Limb (tissue), 2 donors: ENCODE measurements at regions not wholly inside any gene's neighbourhood (a gene's known extent, or its start where the extent isn't known, plus 50 kb on each side); places are given as distances from the start of the nearest gene placed in this dataset.
"Not testable (repeated sequence)": the region's sequence is repeated elsewhere in the genome, so short reads cannot be mapped to it uniquely, and the experiment has no call there.

Source experiments
- DNase-seq, 2 donors: peaks; one replicate each; pipeline ENCODE4 v3.0.0-alpha.2; 2016; ENCODE audit errors: extremely low spot score in 2 of 2

DNA sequence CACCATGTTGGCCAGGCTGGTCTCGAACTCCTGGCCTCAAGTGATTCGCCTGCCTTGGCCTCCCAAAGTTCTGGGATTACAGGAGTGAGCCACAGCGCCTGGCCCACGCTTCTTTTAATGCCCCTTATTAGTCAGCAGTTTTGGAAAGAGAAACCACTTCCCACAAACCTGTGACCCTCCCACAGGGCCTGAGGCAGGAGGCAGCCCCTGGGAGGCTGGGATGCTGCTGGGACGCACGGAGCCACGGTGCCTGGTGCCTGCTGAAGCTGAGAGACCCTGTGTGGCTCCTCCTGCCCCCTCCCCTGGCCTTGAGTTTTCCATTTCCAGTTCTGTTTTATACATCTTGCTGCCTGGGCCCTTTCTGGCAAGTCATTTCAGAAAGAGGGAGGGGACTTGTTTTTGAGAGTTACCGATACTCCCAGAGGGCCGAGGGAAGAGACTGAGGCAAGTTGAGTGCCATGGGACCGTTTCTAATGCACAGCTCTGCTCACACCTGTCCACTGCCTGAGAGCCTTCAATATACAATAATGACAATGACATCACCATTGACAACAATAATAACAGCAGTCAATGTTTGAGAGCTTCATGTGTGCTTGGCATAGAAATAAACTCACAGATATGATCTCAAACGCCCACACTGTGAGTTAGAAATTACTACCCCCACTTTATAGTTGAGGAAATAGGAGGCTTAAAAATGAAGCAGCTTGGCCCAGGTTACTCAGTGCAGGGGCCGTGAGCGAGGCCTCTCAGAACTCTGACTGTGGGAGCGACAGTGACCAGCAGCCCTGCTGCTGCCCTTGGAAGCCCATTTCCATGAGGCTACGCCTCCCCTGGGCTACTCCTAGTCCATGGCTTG, 78.1 kb upstream of the YWHAQ start:
- DNase-seq, result no peak

DNA sequence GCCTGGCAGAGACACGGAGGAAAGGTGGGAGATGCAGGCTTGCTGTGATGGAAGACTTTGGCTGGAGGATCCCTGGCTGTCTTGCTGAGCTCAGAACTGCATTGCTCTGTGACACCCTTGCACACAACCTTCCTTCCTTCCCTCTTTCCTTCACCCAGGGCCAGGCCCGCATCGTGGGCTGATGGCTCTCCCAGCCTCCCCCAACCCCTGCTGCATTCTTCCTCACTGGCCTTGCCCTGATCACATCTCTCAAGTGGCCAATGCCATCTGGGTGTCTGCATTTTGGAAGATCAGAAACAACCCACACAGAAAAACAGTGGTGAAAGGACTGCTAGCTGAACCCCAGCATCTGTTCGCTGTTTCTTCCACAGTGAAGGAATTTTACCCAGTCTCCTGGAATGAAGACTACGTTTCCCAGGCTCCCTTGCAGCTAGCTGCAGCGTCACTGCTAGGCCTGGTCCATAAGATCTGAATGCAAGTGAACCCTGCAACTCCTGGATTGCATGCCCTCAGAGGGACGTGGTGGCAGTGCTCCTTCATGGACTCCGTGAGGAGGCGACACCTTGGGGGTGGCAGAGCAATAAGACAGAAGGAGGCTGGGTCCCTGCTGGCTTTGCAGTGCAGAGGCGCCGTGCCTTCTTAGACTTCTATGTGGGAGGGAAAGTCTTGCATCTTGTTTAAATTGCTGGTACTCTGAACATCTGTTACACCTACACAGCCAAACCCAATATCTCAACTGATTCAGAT, 78.9 kb upstream of the YWHAQ start:
- DNase-seq, result no peak

DNA sequence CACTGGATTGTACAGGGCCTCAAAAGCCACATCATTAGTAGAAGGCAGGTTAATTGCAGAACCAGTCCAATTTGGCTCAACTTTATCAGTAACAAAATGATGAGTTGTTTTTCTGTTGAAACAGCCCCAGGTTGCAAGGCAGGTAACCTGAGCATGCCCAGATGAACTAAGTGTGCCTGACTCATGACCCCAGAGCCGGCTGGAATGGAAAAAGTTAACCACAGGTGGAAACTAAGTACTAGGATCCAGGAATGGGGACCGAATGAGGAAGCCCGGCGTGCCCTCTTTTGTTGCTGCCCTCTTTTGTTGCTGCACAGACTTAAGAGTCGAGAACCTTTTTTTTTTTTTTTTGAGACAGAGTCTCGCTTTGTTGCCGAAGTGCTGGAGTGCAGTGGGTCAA, 79.5 kb upstream of the YWHAQ start:
- DNase-seq, result no peak

DNA sequence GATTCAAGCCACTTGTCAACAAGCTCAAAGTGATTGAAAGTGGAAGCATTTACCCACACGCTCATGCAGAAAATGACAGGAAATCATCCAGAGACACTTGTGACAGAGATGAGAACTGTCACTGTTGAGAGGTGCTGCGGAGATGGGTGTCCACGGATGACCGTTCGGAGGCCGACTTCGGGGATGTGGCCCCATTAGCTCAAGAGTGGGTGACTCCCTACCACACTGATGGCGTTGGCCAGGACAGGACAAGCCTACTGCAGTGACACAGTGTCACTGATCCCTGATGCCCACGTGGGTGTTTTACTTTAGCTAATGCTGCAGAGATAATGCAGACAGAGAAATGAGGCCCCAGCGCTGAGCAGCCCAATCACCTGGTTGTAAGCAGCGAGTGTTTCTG, 81.5 kb upstream of the YWHAQ start:
- no peak for DNase-seq

DNA sequence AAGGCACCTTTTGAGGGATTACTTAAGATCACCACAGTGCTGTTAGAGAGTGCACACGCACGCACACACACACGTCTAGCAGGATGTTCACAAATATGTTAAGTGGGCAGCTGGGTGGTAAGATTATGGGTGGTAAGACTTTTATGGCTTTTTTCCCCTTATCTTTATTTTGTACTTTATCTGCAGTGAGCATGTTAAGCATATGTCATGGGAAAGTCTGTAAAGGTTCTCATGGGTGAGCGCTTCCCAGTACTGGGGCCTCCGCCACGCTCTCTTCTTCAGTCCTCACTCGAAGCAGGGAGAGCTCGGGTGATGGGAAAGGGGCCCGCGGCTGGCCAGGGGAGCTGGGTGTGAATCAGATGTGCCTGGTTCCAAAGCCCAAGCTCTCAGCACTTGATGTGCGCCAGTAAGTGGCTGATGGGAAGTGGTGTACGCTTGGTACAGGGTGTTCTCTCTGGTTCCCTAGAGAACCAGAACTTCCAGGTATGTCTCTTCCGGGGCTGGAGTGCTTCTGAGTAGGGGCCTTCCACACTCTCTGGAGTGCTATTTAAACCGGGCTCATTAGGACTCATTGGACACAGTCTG, 83.9 kb upstream of the YWHAQ start:
- DNase-seq, result no peak

GRCh38 chr2:9715238-9715637, 84.4 kb upstream of the YWHAQ start:
- no peak for DNase-seq

DNA sequence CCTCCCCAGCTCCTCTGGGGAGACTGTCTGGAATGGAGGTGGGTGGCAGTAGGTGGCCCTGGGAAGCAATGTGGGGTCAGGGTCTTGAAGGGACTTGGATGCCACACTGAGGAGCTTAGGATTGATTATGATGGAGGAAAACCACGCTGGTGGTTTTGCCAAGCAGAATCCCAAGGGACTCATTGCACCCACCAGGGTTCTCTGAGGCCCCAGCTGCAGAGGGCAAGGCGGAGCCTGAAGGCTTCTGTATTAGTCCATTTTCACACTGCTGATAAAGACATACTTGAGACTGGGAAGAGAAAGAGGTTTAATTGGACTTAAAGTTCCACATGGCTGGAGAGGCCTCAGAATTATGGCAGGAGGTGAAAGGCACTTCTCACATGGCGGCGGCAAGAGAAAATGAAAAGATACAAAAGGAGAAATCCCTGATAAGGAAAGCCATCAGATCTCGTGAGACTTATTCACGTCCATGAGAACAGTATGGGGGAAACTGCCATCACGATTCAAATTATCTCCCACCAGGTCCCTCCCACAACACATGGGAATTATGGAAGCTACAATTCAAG, 87.2 kb upstream of the YWHAQ start:
- DNase-seq, result no peak

DNA sequence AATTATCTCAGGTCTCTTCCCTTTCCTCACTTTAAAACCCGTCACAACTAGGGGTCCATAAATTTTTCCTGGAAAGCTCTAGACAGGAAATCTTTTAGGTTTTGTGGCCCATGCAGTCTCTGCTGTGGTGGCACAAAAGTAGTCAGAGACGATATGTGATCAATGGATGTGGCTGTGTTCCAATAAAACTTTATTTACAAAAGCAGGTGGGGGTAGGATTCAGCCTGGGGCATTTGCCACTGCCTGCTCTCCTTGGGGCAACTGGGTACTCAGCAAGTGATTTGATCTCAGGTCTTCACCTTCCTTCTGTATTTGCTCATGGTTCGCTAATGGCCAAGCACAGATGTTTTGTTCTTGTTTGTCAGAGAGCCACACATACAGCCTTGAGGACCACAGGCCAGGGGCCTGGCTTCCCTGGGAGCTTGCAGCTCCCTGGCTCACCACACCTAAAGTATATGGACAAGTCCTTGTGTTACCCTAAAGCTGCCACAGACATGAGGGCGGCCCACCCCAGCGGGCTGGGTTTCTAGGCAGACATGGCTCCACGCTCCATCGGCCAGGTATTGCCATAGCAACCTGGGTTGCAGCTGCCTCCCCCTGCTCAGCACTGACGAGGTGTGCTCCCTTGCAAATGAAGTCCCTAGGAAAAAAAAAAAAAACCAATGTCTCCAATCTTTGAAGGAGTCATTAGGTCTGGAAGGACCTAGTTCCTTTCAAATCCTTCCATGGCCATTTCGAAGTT, 89.7 kb upstream of the YWHAQ start:
- DNase-seq, result no peak

GRCh38 chr2:9721344-9721743, 90.5 kb upstream of the YWHAQ start:
- DNase-seq, result no peak

DNA sequence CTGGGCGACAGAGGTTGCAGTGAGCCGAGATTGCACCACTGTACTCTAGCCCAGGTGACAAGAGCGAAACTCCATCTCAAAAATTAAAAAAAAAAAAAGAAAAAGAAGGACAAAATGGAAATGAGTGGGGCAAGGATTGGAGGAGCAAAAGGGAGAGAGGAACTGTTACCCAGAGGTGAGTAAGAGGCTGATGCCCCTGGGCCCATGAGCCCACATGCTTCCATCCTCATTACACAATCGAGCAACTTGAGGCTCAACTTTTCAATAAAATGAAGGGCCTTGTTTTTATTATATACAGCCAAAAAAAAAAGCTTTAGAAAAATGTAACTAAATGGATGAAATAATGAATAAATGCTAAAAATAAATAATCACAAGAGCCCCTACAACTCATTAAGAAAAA, 91.7 kb upstream of the YWHAQ start:
- no peak for DNase-seq

DNA sequence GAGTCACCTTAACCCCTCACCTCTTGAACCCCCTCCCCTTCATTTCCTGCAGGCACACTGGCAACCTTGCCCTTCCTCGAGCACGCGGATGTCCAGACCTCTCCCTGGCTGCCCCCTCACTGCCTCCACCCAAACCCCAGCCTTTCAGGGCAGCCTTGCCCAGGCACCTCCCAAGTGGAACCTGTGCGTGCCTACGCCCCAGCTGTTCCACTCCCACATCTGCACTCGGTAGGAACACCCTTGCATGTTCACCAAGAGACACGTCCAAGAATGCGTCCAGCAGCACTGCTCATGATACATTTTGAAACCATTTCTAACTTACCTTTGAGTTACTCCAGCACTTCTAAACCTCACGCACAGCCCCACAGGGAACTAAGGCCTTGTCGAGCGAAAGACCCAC, 93.8 kb upstream of the YWHAQ start:
- DNase-seq, result no peak

DNA sequence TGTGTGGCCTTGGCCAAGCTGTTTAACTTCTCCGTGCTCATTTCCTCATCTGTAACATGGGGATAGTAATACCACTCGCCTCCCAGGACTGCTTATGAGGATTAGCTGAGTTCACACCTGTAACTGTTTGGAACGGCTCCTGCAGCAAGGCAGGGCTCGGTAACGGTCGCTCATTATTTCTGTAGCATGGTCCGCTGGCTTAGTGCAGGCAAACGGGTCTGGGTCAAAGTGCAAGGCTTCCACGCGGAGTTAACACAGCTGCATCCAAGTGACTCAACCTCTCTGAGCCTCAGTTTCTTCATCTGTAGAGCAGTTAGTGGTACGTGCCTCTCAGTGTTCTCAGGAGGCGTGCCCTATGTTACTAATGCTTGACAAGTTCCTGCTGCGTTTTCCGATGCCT, 94.3 kb upstream of the YWHAQ start:
- no peak for DNase-seq

GRCh38 chr2:9726016-9726415, 95.2 kb upstream of the YWHAQ start:
- DNase-seq, result not testable (repeated sequence)

- DNase-seq, result not testable (repeated sequence)
Measured at GRCh38 chr2:9730523-9730922, 99.7 kb upstream of the YWHAQ start.

- no peak for DNase-seq
Measured at GRCh38 chr2:9732824-9733223, 102.0 kb upstream of the YWHAQ start.

GRCh38 chr2:9734308-9734707, 103.5 kb upstream of the YWHAQ start:
- no peak for DNase-seq

DNA sequence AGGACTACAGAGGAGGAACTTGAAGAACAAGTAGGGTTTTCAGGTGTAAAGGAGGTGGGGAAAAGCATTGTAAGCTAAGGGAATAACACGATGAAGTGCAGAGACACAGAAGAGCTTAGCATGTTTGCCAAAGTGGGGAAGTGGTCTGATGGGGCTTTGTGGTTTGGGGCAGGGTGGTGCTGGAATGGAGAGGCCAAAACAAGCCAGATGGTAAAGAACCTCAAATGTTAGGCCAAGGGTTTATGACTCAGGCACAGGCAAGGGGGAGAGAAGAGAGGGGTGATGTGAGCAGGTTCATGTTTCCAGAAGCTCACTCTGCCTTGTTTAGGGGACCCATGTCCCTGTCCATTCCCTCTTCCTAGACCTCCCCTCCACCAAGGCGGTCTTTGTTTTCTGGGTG, 104.5 kb upstream of the YWHAQ start:
- no peak for DNase-seq

DNA sequence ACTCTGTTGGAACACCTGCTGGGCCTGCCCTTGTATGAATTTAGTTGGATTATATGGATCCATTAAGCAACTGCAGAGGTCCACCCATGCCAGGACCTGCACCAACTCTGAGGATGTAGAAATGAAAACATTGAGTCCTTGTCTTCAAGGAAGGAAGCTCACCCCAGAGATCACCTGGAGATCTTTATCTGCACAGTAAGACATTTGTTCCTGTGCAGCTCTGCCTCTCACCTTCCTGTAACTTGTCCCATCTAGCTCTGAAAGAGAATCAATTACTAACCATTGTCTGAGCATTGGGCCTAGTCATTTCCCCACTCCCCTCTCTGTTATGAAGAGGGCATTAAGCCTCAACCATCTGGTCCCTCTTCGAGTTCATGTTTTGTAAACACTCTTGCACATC, 105.2 kb upstream of the YWHAQ start:
- no peak for DNase-seq

- no peak for DNase-seq
Measured at GRCh38 chr2:9737053-9737875, 106.0 kb upstream of the TAF1B start.

DNA sequence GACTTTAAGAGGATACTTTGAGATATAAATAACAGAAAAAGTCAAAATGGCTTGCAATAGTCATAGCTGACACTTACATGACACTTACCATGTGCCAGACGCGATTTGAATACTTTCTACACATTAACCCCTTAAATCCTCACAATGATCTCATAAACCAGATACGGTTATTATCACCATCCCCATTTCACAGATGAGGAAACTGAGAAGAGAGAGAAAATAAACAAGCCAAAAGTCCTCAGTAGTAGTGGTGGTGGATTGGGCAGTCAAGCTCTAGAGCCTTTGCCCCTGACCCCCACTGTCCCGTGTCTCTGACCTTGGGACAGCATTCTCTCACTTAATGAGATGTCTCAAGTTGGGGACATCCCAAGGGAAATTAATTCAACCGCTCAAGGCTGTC, 105.2 kb upstream of the TAF1B start:
- no peak for DNase-seq
